Urinary bladder (tissue), 3 donors: ENCODE measurements at regions not wholly inside any gene's neighbourhood (a gene's known extent, or its start where the extent isn't known, plus 50 kb on each side); places are given as distances from the start of the nearest gene placed in this dataset.

ENCODE experiments used
- DNase-seq: peaks from one replicate; pipeline ENCODE4 v3.0.0-alpha.2; 2015; ENCODE audit errors: extremely low spot score
- H3K27ac ChIP-seq: one replicate; pipeline ENCODE4 v1.5.1; 2013; ENCODE audit warnings: low read depth, mild to moderate bottlenecking, moderate library complexity
- H3K36me3 ChIP-seq: one replicate; pipeline ENCODE4 v1.6.1; 2013; ENCODE audit warnings: mild to moderate bottlenecking, moderate library complexity; ENCODE audit not compliant: insufficient read depth
- H3K4me1 ChIP-seq: one replicate; pipeline ENCODE4 v1.6.1; 2013; ENCODE audit warnings: mild to moderate bottlenecking, moderate library complexity; ENCODE audit not compliant: insufficient read depth
- H3K4me3 ChIP-seq: one replicate; pipeline ENCODE4 v1.5.1; 2013; ENCODE audit warnings: low read depth, low read length
- WGBS: extraction: QIAGEN DNeasy Blood & Tissue Kit; methylation state at CpG from one replicate; pipeline ENCODE4 v1.1.7; 2013; 5-methylcytosine and 5-hydroxymethylcytosine counted together
- donor health status: healthy with polysubstance abuse.
- donor health status: healthy.

- Histone ChIP-seq H3K36me3 (no peaks in the 10 kb centered on the region), H3K4me3 (no peak overlapping the region), H3K4me1 (no peaks in the 10 kb centered on the region), H3K27ac (no peak overlapping the region)
- 67% methylated on average over 2 of the region's 2 CpGs for WGBS
- DNase-seq = no peak
Measured at GRCh38 chr3:18044971-18045880, 302.8 kb upstream of the TBC1D5 start.

- Histone ChIP-seq H3K4me3 (no peak overlapping the region), H3K27ac (no peak overlapping the region), H3K36me3 (no peaks in the 10 kb centered on the region), H3K4me1 (no peaks in the 10 kb centered on the region)
- DNase-seq = no peak
- WGBS = 61% methylated on average over 2 of the region's 2 CpGs
Measured at GRCh38 chr3:18044191-18044590, 301.8 kb upstream of the TBC1D5 start.

GRCh38 chr3:18036450-18036815, 294.0 kb upstream of the TBC1D5 start:
- no peaks in the 10 kb centered on the region for H3K36me3 ChIP-seq
- H3K4me1 ChIP-seq = no peaks in the 10 kb centered on the region
- no peak overlapping the region for H3K27ac ChIP-seq
- DNase-seq = no peak
- H3K4me3 ChIP-seq = no peak overlapping the region
- 47% methylated on average over 1 of the region's 1 CpG for WGBS

- no peaks in the 10 kb centered on the region for H3K4me1 ChIP-seq
- no peaks in the 10 kb centered on the region for H3K36me3 ChIP-seq
- 45% methylated on average over 2 of the region's 2 CpGs for WGBS
Measured at GRCh38 chr3:18035641-18036449, 293.4 kb upstream of the TBC1D5 start.

GRCh38 chr3:18033581-18034108, 291.2 kb upstream of the TBC1D5 start:
- no peak for DNase-seq
- Histone ChIP-seq H3K4me3 (no peak overlapping the region), H3K4me1 (no peaks in the 10 kb centered on the region), H3K27ac (no peak overlapping the region), H3K36me3 (no peaks in the 10 kb centered on the region)
- 87% methylated on average over 3 of the region's 3 CpGs for WGBS

More at GRCh38 chr3:18035641-18036449, 293.4 kb upstream of the TBC1D5 start:
- no peak overlapping the region for H3K27ac ChIP-seq
- no peak for DNase-seq
- H3K4me3 ChIP-seq = no peak overlapping the region

GRCh38 chr3:18030371-18030870, 288.0 kb upstream of the TBC1D5 start:
- no peak overlapping the region for H3K27ac ChIP-seq
- no peak for DNase-seq
- 96% methylated on average over 8 of the region's 8 CpGs for WGBS
- no peaks in the 10 kb centered on the region for H3K36me3 ChIP-seq
- no peaks in the 10 kb centered on the region for H3K4me1 ChIP-seq
- H3K4me3 ChIP-seq = no peak overlapping the region

GRCh38 chr3:18027161-18027939, 284.9 kb upstream of the TBC1D5 start:
- Histone ChIP-seq H3K4me1 (no peaks in the 10 kb centered on the region), H3K4me3 (no peak overlapping the region), H3K36me3 (no peaks in the 10 kb centered on the region), H3K27ac (no peak overlapping the region)
- WGBS = 84% methylated on average over 9 of the region's 9 CpGs
- no peak for DNase-seq

- no peak for DNase-seq
- H3K4me3 ChIP-seq = no peak overlapping the region
- 93% methylated on average over 3 of the region's 3 CpGs for WGBS
- H3K36me3 ChIP-seq = no peaks in the 10 kb centered on the region
- no peak overlapping the region for H3K27ac ChIP-seq
- H3K4me1 ChIP-seq = no peaks in the 10 kb centered on the region
Measured at GRCh38 chr3:18024715-18025114, 282.3 kb upstream of the TBC1D5 start.

GRCh38 chr3:18019161-18019495, 276.7 kb upstream of the TBC1D5 start:
- H3K27ac ChIP-seq = no peak overlapping the region
- DNase-seq = no peak
- H3K36me3 ChIP-seq = no peaks in the 10 kb centered on the region
- H3K4me1 ChIP-seq = no peaks in the 10 kb centered on the region
- 46% methylated on average over 4 of the region's 4 CpGs for WGBS
- H3K4me3 ChIP-seq = no peak overlapping the region

- H3K27ac ChIP-seq = no peak overlapping the region
- no peaks in the 10 kb centered on the region for H3K4me1 ChIP-seq
- no peak overlapping the region for H3K4me3 ChIP-seq
- no peaks in the 10 kb centered on the region for H3K36me3 ChIP-seq
- DNase-seq = no peak
- 53% methylated on average over 5 of the region's 5 CpGs for WGBS
Measured at GRCh38 chr3:18018491-18019160, 276.2 kb upstream of the TBC1D5 start.

GRCh38 chr3:18016366-18016765, 273.9 kb upstream of the TBC1D5 start:
- 82% methylated on average over 7 of the region's 7 CpGs for WGBS
- H3K27ac ChIP-seq = no peak overlapping the region
- H3K4me3 ChIP-seq = no peak overlapping the region
- no peak for DNase-seq
- H3K36me3 ChIP-seq = no peaks in the 10 kb centered on the region
- H3K4me1 ChIP-seq = no peaks in the 10 kb centered on the region

GRCh38 chr3:18012933-18013332, 270.5 kb upstream of the TBC1D5 start:
- Histone ChIP-seq H3K4me3 (no peak overlapping the region), H3K27ac (no peak overlapping the region), H3K36me3 (no peaks in the 10 kb centered on the region), H3K4me1 (no peaks in the 10 kb centered on the region)
- 83% methylated on average over 4 of the region's 4 CpGs for WGBS
- no peak for DNase-seq

GRCh38 chr3:18012436-18012835, 270.0 kb upstream of the TBC1D5 start:
- Histone ChIP-seq H3K36me3 (no peaks in the 10 kb centered on the region), H3K4me1 (no peaks in the 10 kb centered on the region), H3K27ac (no peak overlapping the region), H3K4me3 (no peak overlapping the region)
- DNase-seq = no peak
- WGBS = 73% methylated on average over 2 of the region's 2 CpGs
